Endodermal cell (in vitro differentiated cells): ENCODE measurements at regions not wholly inside any gene's neighbourhood (a gene's known extent, or its start where the extent isn't known, plus 50 kb on each side); places are given as distances from the start of the nearest gene placed in this dataset.
"Not testable (repeated sequence)": the region's sequence is repeated elsewhere in the genome, so short reads cannot be mapped to it uniquely, and the experiment has no call there.

Experiments
- DNase-seq: peaks from one replicate; pipeline ENCODE4 v3.0.0-alpha.2; 2017
- H3K27ac ChIP-seq: 2 replicates; pipeline ENCODE4 v1.5.1; 2013; ENCODE audit warnings: mild to moderate bottlenecking, low read depth, low read length, moderate library complexity
- H3K27me3 ChIP-seq: 2 replicates; pipeline ENCODE4 v1.6.1; 2013; ENCODE audit warnings: mild to moderate bottlenecking, low read length, moderate library complexity; ENCODE audit not compliant: insufficient read depth, control insufficient read depth, poor library complexity, severe bottlenecking
- H3K36me3 ChIP-seq: 2 replicates; pipeline ENCODE4 v1.7.0; 2013; ENCODE audit warnings: mild to moderate bottlenecking, low read length, moderate library complexity; ENCODE audit not compliant: control insufficient read depth, insufficient read depth
- H3K4me1 ChIP-seq: one replicate; pipeline ENCODE4 v1.7.0; 2013; ENCODE audit warnings: low read length; ENCODE audit not compliant: control insufficient read depth, insufficient read depth
- H3K4me3 ChIP-seq: 2 replicates; pipeline ENCODE4 v1.5.1; 2013; ENCODE audit warnings: mild to moderate bottlenecking, low read length, moderate library complexity
- H3K9ac ChIP-seq: 2 replicates; pipeline ENCODE4 v1.6.1; 2013; ENCODE audit warnings: mild to moderate bottlenecking, low read length, moderate library complexity; ENCODE audit not compliant: poor library complexity, severe bottlenecking; ENCODE audit errors: extremely low read depth
- H3K9me3 ChIP-seq: 2 replicates; pipeline ENCODE4 v1.6.1; 2013; ENCODE audit warnings: mild to moderate bottlenecking, low read length, moderate library complexity; ENCODE audit not compliant: control insufficient read depth
- H3K27ac Mint-ChIP-seq: 2 replicates; pipeline ENCODE4 v1.8.0; 2020; ENCODE audit warnings: mixed read lengths
- H3K27me3 Mint-ChIP-seq: 2 replicates; pipeline ENCODE4 v1.8.0; 2021; ENCODE audit warnings: mild to moderate bottlenecking, mixed read lengths; ENCODE audit not compliant: insufficient read depth
- H3K36me3 Mint-ChIP-seq: 2 replicates; pipeline ENCODE4 v1.8.0; 2020; ENCODE audit warnings: low read depth, mixed read lengths
- H3K4me1 Mint-ChIP-seq: 2 replicates; pipeline ENCODE4 v1.8.0; 2020; ENCODE audit warnings: mixed read lengths
- H3K4me3 Mint-ChIP-seq: 2 replicates; pipeline ENCODE4 v1.8.0; 2020; ENCODE audit warnings: mild to moderate bottlenecking, moderate library complexity, mixed read lengths
- H3K9me3 Mint-ChIP-seq: 2 replicates; pipeline ENCODE4 v1.8.0; 2020; ENCODE audit warnings: mild to moderate bottlenecking, mixed read lengths
- CTCF ChIP-seq: fragments of 200-600 bp; sonication (generic); conservative IDR thresholded peaks from 2 replicates; pipeline ENCODE4 v1.5.0; 2021; ENCODE audit warnings: antibody characterized with exemption, mild to moderate bottlenecking
- WGBS, 2 experiments: methylation state at CpG; one replicate each; pipeline versions ENCODE4 v1.1.5 to v1.1.7; 2013; ENCODE audit warnings: missing lambda C conversion rate in 2 of 2, mixed read lengths in 1 of 2; ENCODE audit not compliant: insufficient coverage in 1 of 2, insufficient read length in 1 of 2; 5-methylcytosine and 5-hydroxymethylcytosine counted together

GRCh38 chr6:169858293-169858934 lies 107.0 kb downstream of the ERMARD start:
- Mint-ChIP-seq H3K27ac (no peak overlapping the region), H3K4me1 (no peaks in the 10 kb centered on the region), H3K9me3 (peaks cover 45% of the 10 kb centered on the region), H3K36me3 (no peaks in the 10 kb centered on the region), H3K4me3 (no peak overlapping the region), H3K27me3 (peaks cover 2% of the 10 kb centered on the region)
- no peaks in the 10 kb centered on the region for H3K4me1 ChIP-seq
- TF ChIP-seq CTCF, result no peak
- no peaks in the 10 kb centered on the region for H3K36me3 ChIP-seq
- peaks cover 16% of the 10 kb centered on the region for H3K9me3 ChIP-seq
- WGBS, 2 experiments, result 93 to 95% methylated on average over 12 to 17 of the region's 17 CpGs
- H3K9ac ChIP-seq, result no peak overlapping the region
- no peak overlapping the region for H3K27ac ChIP-seq
- no peak for DNase-seq
- no peak overlapping the region for H3K4me3 ChIP-seq
- no peaks in the 10 kb centered on the region for H3K27me3 ChIP-seq

- WGBS, 2 experiments, result 91 to 96% methylated on average over 8 to 19 of the region's 19 CpGs
- peaks cover 49% of the 10 kb centered on the region for H3K9me3 Mint-ChIP-seq
- DNase-seq, result no peak
These were observed 106.2 kb downstream of the ERMARD start for GRCh38 chr6:169857343-169858292.

GRCh38 chr6:169856442-169857342 lies 105.3 kb downstream of the ERMARD start:
- 93 to 97% methylated on average over 21 to 49 of the region's 49 CpGs for WGBS, 2 experiments

More at GRCh38 chr6:169857343-169858292, 106.2 kb downstream of the ERMARD start:
- no peaks in the 10 kb centered on the region for H3K36me3 ChIP-seq
- no peaks in the 10 kb centered on the region for H3K4me1 Mint-ChIP-seq
- H3K4me3 Mint-ChIP-seq, result no peak overlapping the region
- H3K27ac ChIP-seq, result no peak overlapping the region
- H3K4me1 ChIP-seq, result no peaks in the 10 kb centered on the region
- H3K27ac Mint-ChIP-seq, result no peak overlapping the region
- H3K9me3 ChIP-seq, result peaks cover 16% of the 10 kb centered on the region
- no peak overlapping the region for H3K4me3 ChIP-seq
- H3K9ac ChIP-seq, result no peak overlapping the region
- TF ChIP-seq CTCF, result no peak
- no peaks in the 10 kb centered on the region for H3K27me3 ChIP-seq
- no peaks in the 10 kb centered on the region for H3K36me3 Mint-ChIP-seq
- H3K27me3 Mint-ChIP-seq, result peaks cover 2% of the 10 kb centered on the region

More at GRCh38 chr6:169856442-169857342, 105.3 kb downstream of the ERMARD start:
- H3K27me3 ChIP-seq, H3K27ac Mint-ChIP-seq, H3K9ac ChIP-seq, H3K27ac ChIP-seq, H3K36me3 Mint-ChIP-seq, H3K27me3 Mint-ChIP-seq, H3K4me1 Mint-ChIP-seq, H3K36me3 ChIP-seq, DNase-seq, H3K4me3 ChIP-seq, H3K4me3 Mint-ChIP-seq, H3K4me1 ChIP-seq: not testable (repeated sequence)
- H3K9me3 ChIP-seq, result peaks cover 16% of the 10 kb centered on the region
- peaks cover 49% of the 10 kb centered on the region for H3K9me3 Mint-ChIP-seq
